BE2C (cell line): ENCODE measurements at regions not wholly inside any gene's neighbourhood (a gene's known extent, or its start where the extent isn't known, plus 50 kb on each side); places are given as distances from the start of the nearest gene placed in this dataset.

ENCODE experiments used
- DNase-seq: peaks from one replicate; pipeline ENCODE4 v3.0.0-alpha.2; 2020
- H3K27me3 ChIP-seq: fragments of 250-450 bp; sonication (Bioruptor Pico); 2 replicates; pipeline ENCODE4 v1.5.1; 2020; ENCODE audit warnings: mild to moderate bottlenecking
- H3K36me3 ChIP-seq: fragments of 250-450 bp; sonication (Bioruptor Pico); 2 replicates; pipeline ENCODE4 v1.5.1; 2020; ENCODE audit warnings: mild to moderate bottlenecking
- H3K4me1 ChIP-seq: fragments of 250-450 bp; sonication (Bioruptor Pico); 2 replicates; pipeline ENCODE4 v1.5.1; 2020
- H3K4me3 ChIP-seq: 2 replicates; pipeline ENCODE4 v1.5.1; 2011; ENCODE audit warnings: low read depth, low read length
- H3K9me3 ChIP-seq: fragments of 250-450 bp; sonication (Bioruptor Pico); 2 replicates; pipeline ENCODE4 v1.5.1; 2020
- CTCF ChIP-seq: IDR thresholded peaks from 2 replicates; pipeline ENCODE4 v1.5.1; 2012; ENCODE audit warnings: mild to moderate bottlenecking, low read depth, low read length

- no peaks in the 10 kb centered on the region for H3K27me3 ChIP-seq
- H3K36me3 ChIP-seq, result no peaks in the 10 kb centered on the region
- no peak for DNase-seq
- H3K4me1 ChIP-seq, result no peaks in the 10 kb centered on the region
- no peak overlapping the region for H3K4me3 ChIP-seq
- H3K9me3 ChIP-seq, result no peaks in the 10 kb centered on the region
- no peak for TF ChIP-seq CTCF
Measured at GRCh38 chr20:19077370-19078220, 134.8 kb upstream of the SLC24A3 start.

- TF ChIP-seq CTCF, result no peak
- no peaks in the 10 kb centered on the region for H3K9me3 ChIP-seq
- no peaks in the 10 kb centered on the region for H3K27me3 ChIP-seq
- H3K4me3 ChIP-seq, result no peak overlapping the region
- no peaks in the 10 kb centered on the region for H3K36me3 ChIP-seq
- no peaks in the 10 kb centered on the region for H3K4me1 ChIP-seq
- no peak for DNase-seq
Measured at GRCh38 chr20:19078448-19079373, 133.7 kb upstream of the SLC24A3 start.

GRCh38 chr20:19079536-19080299 lies 132.7 kb upstream of the SLC24A3 start:
- TF ChIP-seq CTCF, result no peak
- H3K4me1 ChIP-seq, result no peaks in the 10 kb centered on the region
- DNase-seq, result no peak
- no peaks in the 10 kb centered on the region for H3K36me3 ChIP-seq
- no peaks in the 10 kb centered on the region for H3K9me3 ChIP-seq
- no peak overlapping the region for H3K4me3 ChIP-seq
- H3K27me3 ChIP-seq, result no peaks in the 10 kb centered on the region

- H3K9me3 ChIP-seq, result no peaks in the 10 kb centered on the region
- no peak overlapping the region for H3K4me3 ChIP-seq
- DNase-seq, result no peak
- H3K36me3 ChIP-seq, result no peaks in the 10 kb centered on the region
- H3K27me3 ChIP-seq, result no peaks in the 10 kb centered on the region
- no peaks in the 10 kb centered on the region for H3K4me1 ChIP-seq
- TF ChIP-seq CTCF, result no peak
Measured at GRCh38 chr20:19081937-19082336, 130.5 kb upstream of the SLC24A3 start.

GRCh38 chr20:19083136-19083621 lies 129.3 kb upstream of the SLC24A3 start:
- no peak for TF ChIP-seq CTCF
- Histone ChIP-seq H3K27me3 (no peaks in the 10 kb centered on the region), H3K36me3 (no peaks in the 10 kb centered on the region), H3K4me3 (no peak overlapping the region), H3K9me3 (no peaks in the 10 kb centered on the region), H3K4me1 (no peaks in the 10 kb centered on the region)
- no peak for DNase-seq
